Adipose tissue (tissue), 3 donors: ENCODE measurements at regions not wholly inside any gene's neighbourhood (a gene's known extent, or its start where the extent isn't known, plus 50 kb on each side); places are given as distances from the start of the nearest gene placed in this dataset.
"Not testable (repeated sequence)": the region's sequence is repeated elsewhere in the genome, so short reads cannot be mapped to it uniquely, and the experiment has no call there.

Source experiments
- H3K27ac ChIP-seq: one replicate; pipeline ENCODE4 v1.5.1; 2013; ENCODE audit warnings: low read depth, low read length
- WGBS, 3 donors: extraction: QIAGEN DNeasy Blood & Tissue Kit; methylation state at CpG; one replicate each; pipeline ENCODE4 v1.1.7; 2013; 5-methylcytosine and 5-hydroxymethylcytosine counted together
- donor health status: healthy with polysubstance abuse.
- donor health status: Bipolar disorder and iron deficiency.
- donor health status: healthy.

- H3K27ac ChIP-seq: no peak overlapping the region
- 63 to 70% (median 66%) methylated on average over 5 of the region's 5 CpGs for WGBS, 3 donors
Observed at GRCh38 chr3:74267131-74267530, 347.3 kb downstream of the CNTN3 start.

GRCh38 chr3:74265069-74265468 is 349.4 kb downstream of the CNTN3 start:
- no peak overlapping the region for H3K27ac ChIP-seq
- 55 to 63% (median 61%) methylated on average over 1 of the region's 1 CpG for WGBS, 3 donors

GRCh38 chr3:74263031-74263430 is 351.4 kb downstream of the CNTN3 start:
- H3K27ac ChIP-seq: no peak overlapping the region
- WGBS, 3 donors: 64 to 81% (median 78%) methylated on average over 1 of the region's 1 CpG

- no peak overlapping the region for H3K27ac ChIP-seq
- 30 to 67% (median 66%) methylated on average over 3 of the region's 3 CpGs for WGBS, 3 donors
Observed at GRCh38 chr3:74233091-74233490, 381.4 kb downstream of the CNTN3 start.

- 56 to 65% (median 62%) methylated on average over 3 of the region's 3 CpGs for WGBS, 3 donors
- H3K27ac ChIP-seq: no peak overlapping the region
Observed at GRCh38 chr3:74217467-74217866, 397.0 kb downstream of the CNTN3 start.

GRCh38 chr3:74214286-74214685 is 400.2 kb downstream of the CNTN3 start:
- H3K27ac ChIP-seq: no peak overlapping the region
- 83 to 88% (median 85%) methylated on average over 4 of the region's 4 CpGs for WGBS, 3 donors

GRCh38 chr3:74210739-74211138 is 403.7 kb downstream of the CNTN3 start:
- H3K27ac ChIP-seq: no peak overlapping the region

GRCh38 chr3:74200952-74201351 is 413.5 kb downstream of the CNTN3 start:
- H3K27ac ChIP-seq: no peak overlapping the region
- 23 to 73% (median 69%) methylated on average over 2 of the region's 2 CpGs for WGBS, 3 donors

GRCh38 chr3:74178664-74179063 is 435.8 kb downstream of the CNTN3 start:
- WGBS, 3 donors: 86 to 97% (median 92%) methylated on average over 5 of the region's 5 CpGs
- not testable (repeated sequence) for H3K27ac ChIP-seq

- 34 to 48% (median 42%) methylated on average over 2 of the region's 2 CpGs for WGBS, 3 donors
- no peak overlapping the region for H3K27ac ChIP-seq
Observed at GRCh38 chr3:74173090-74173489, 441.4 kb downstream of the CNTN3 start.

GRCh38 chr3:74167926-74168325 is 446.5 kb downstream of the CNTN3 start:
- no peak overlapping the region for H3K27ac ChIP-seq
- WGBS, 3 donors: 47 to 63% (median 60%) methylated on average over 1 of the region's 1 CpG

- WGBS, 3 donors: 78 to 83% (median 80%) methylated on average over 4 of the region's 4 CpGs
- H3K27ac ChIP-seq: no peak overlapping the region
Observed at GRCh38 chr3:74165211-74165610, 449.2 kb downstream of the CNTN3 start.

GRCh38 chr3:74149466-74149865 is 465.0 kb downstream of the CNTN3 start:
- no peak overlapping the region for H3K27ac ChIP-seq

- 63 to 86% (median 78%) methylated on average over 1 of the region's 1 CpG for WGBS, 3 donors
- no peak overlapping the region for H3K27ac ChIP-seq
Observed at GRCh38 chr3:74145277-74145676, 469.2 kb downstream of the CNTN3 start.

- WGBS, 3 donors: 41 to 49% (median 47%) methylated on average over 3 of the region's 3 CpGs
Observed at GRCh38 chr3:74139648-74140047, 474.8 kb downstream of the CNTN3 start.

GRCh38 chr3:74137790-74138189 is 476.7 kb downstream of the CNTN3 start:
- H3K27ac ChIP-seq: no peak overlapping the region

More at GRCh38 chr3:74139648-74140047, 474.8 kb downstream of the CNTN3 start:
- no peak overlapping the region for H3K27ac ChIP-seq

- H3K27ac ChIP-seq: no peak overlapping the region
- 93 to 94% (median 94%) methylated on average over 8 of the region's 8 CpGs for WGBS, 3 donors
Observed at GRCh38 chr3:74135808-74136207, 478.7 kb downstream of the CNTN3 start.

- WGBS, 3 donors: 76 to 78% (median 76%) methylated on average over 2 of the region's 2 CpGs
- H3K27ac ChIP-seq: no peak overlapping the region
Observed at GRCh38 chr3:74134831-74135230, 479.6 kb downstream of the CNTN3 start.

GRCh38 chr3:74131546-74132328 is 482.7 kb downstream of the CNTN3 start:
- 66 to 82% (median 82%) methylated on average over 6 of the region's 6 CpGs for WGBS, 3 donors
- not testable (repeated sequence) for H3K27ac ChIP-seq

- H3K27ac ChIP-seq: no peak overlapping the region
- WGBS, 3 donors: 95 to 96% (median 96%) methylated on average over 2 of the region's 2 CpGs
Observed at GRCh38 chr3:74129611-74130010, 484.8 kb downstream of the CNTN3 start.

GRCh38 chr3:74129056-74129455 is 485.4 kb downstream of the CNTN3 start:
- H3K27ac ChIP-seq: no peak overlapping the region

More at GRCh38 chr3:74129056-74129455, 485.4 kb downstream of the CNTN3 start:
- WGBS, 3 donors: 86 to 88% (median 88%) methylated on average over 1 of the region's 1 CpG
